ENCODE measurements at regions not wholly inside any gene's neighbourhood (a gene's known extent, or its start where the extent isn't known, plus 50 kb on each side); places are given as distances from the start of the nearest gene placed in this dataset.
"Not testable (repeated sequence)": the region's sequence is repeated elsewhere in the genome, so short reads cannot be mapped to it uniquely, and the experiment has no call there.

- no peaks in the 10 kb centered on the region for H3K9me2 ChIP-seq (replicated peaks; ENCODE audit: low read depth, low read length)
- H3K79me2 ChIP-seq (ENCODE audit: insufficient read depth, low read length) = no peaks in the 10 kb centered on the region
- no peaks in the 10 kb centered on the region for H3K9me3 ChIP-seq (ENCODE audit: insufficient read depth, low read depth, low read length)
- no peak overlapping the region for H3K4me3 ChIP-seq (ENCODE audit: low read length, poor library complexity, severe bottlenecking)
- no peak overlapping the region for H2AFZ ChIP-seq (ENCODE audit: low read length)
- H3F3A ChIP-seq (ENCODE audit: low read depth) = no peaks in the 10 kb centered on the region
- H4K20me1 ChIP-seq (ENCODE audit: insufficient read depth, low read length, poor library complexity, severe bottlenecking) = no peaks in the 10 kb centered on the region
- H3K27me3 ChIP-seq (ENCODE audit: insufficient read depth, low read length, poor library complexity, severe bottlenecking) = no peaks in the 10 kb centered on the region
- H3K36me3 ChIP-seq (ENCODE audit: insufficient read depth, low read length) = no peaks in the 10 kb centered on the region
- H3K4me1 ChIP-seq (ENCODE audit: insufficient read depth, low read length, poor library complexity, severe bottlenecking) = no peaks in the 10 kb centered on the region
- no peak overlapping the region for H3K4me2 ChIP-seq (ENCODE audit: low read depth, low read length, poor library complexity, severe bottlenecking)
- no peak for TF ChIP-seq EZH2phosphoT487 (IDR thresholded peaks at IDR 0.05; ENCODE audit: borderline replicate concordance)
- no peak overlapping the region for H3K9ac ChIP-seq (ENCODE audit: low read depth, low read length, poor library complexity, severe bottlenecking)
Measured at GRCh38 chr4:66741081-66741480, 804.2 kb downstream of the CENPC start.

DNA sequence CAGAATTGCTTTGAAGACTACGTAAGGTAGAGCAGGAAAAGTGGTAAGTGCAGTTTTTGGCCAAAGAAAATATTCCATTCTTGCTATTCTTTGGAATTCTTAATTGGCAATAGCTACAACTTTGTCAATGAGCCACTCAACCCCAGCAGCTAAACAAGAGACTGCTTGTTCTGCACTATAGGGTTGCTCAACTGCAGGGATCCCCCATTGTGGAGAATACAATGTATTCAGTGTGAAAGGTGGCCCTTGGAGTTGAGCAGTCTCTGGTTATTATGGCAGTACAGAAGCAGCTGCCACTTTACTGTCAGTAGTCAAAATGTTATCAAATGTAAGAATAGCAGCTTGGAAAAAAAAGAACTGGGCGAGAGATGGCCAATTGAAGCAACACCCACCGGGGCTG, 808.7 kb downstream of the CENPC start:
- no peaks in the 10 kb centered on the region for H3K9me2 ChIP-seq (replicated peaks; ENCODE audit: low read depth, low read length)
- H3K4me3 ChIP-seq (ENCODE audit: low read length, poor library complexity, severe bottlenecking) = no peak overlapping the region
- H3K9ac ChIP-seq (ENCODE audit: low read depth, low read length, poor library complexity, severe bottlenecking) = no peak overlapping the region
- TF ChIP-seq CTCF (conservative IDR thresholded peaks at IDR 0.05; ENCODE audit: low read length) = no peak
- TF ChIP-seq EZH2phosphoT487 (IDR thresholded peaks at IDR 0.05; ENCODE audit: borderline replicate concordance) = no peak
- H3K4me2 ChIP-seq (ENCODE audit: low read depth, low read length, poor library complexity, severe bottlenecking) = no peak overlapping the region
- H3K36me3 ChIP-seq (ENCODE audit: insufficient read depth, low read length) = no peaks in the 10 kb centered on the region
- H3K27me3 ChIP-seq (ENCODE audit: insufficient read depth, low read length, poor library complexity, severe bottlenecking) = no peaks in the 10 kb centered on the region
- no peaks in the 10 kb centered on the region for H3K9me3 ChIP-seq (ENCODE audit: insufficient read depth, low read depth, low read length)
- no peaks in the 10 kb centered on the region for H3F3A ChIP-seq (ENCODE audit: low read depth)
- H3K4me1 ChIP-seq (ENCODE audit: insufficient read depth, low read length, poor library complexity, severe bottlenecking) = no peaks in the 10 kb centered on the region
- no peaks in the 10 kb centered on the region for H4K20me1 ChIP-seq (ENCODE audit: insufficient read depth, low read length, poor library complexity, severe bottlenecking)
- no peaks in the 10 kb centered on the region for H3K79me2 ChIP-seq (ENCODE audit: insufficient read depth, low read length)
- H2AFZ ChIP-seq (ENCODE audit: low read length) = no peak overlapping the region

DNA sequence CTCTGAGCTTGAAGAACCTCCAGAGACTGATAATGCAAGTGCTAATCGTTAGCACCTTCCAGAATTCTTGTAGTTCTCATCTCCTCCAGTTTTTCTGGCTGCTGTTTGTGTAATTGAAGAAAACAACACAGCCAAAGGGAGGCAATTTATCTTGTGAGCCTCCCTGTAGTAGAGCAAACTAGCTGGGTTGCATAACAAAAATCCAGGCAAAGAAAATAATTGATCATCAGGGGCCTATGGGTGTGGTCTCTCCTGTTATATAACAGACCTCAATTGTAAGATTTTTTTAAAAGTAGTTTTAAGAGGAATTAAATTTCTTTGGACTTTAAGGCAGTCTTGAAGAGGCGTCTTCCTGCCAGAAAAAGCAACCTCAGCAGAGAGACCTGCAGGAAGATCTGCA, 817.0 kb downstream of the CENPC start:
- H4K20me1 ChIP-seq (ENCODE audit: insufficient read depth, low read length, poor library complexity, severe bottlenecking) = no peaks in the 10 kb centered on the region
- no peaks in the 10 kb centered on the region for H3K4me1 ChIP-seq (ENCODE audit: insufficient read depth, low read length, poor library complexity, severe bottlenecking)
- no peak for TF ChIP-seq EZH2phosphoT487 (IDR thresholded peaks at IDR 0.05; ENCODE audit: borderline replicate concordance)
- TF ChIP-seq CTCF (conservative IDR thresholded peaks at IDR 0.05; ENCODE audit: low read length) = no peak
- H2AFZ ChIP-seq (ENCODE audit: low read length) = no peak overlapping the region
- H3K9ac ChIP-seq (ENCODE audit: low read depth, low read length, poor library complexity, severe bottlenecking) = no peak overlapping the region
- H3K9me3 ChIP-seq (ENCODE audit: insufficient read depth, low read depth, low read length) = no peaks in the 10 kb centered on the region
- no peak overlapping the region for H3K4me2 ChIP-seq (ENCODE audit: low read depth, low read length, poor library complexity, severe bottlenecking)
- H3F3A ChIP-seq (ENCODE audit: low read depth) = no peaks in the 10 kb centered on the region
- no peak overlapping the region for H3K4me3 ChIP-seq (ENCODE audit: low read length, poor library complexity, severe bottlenecking)
- no peaks in the 10 kb centered on the region for H3K9me2 ChIP-seq (replicated peaks; ENCODE audit: low read depth, low read length)
- H3K79me2 ChIP-seq (ENCODE audit: insufficient read depth, low read length) = no peaks in the 10 kb centered on the region
- H3K36me3 ChIP-seq (ENCODE audit: insufficient read depth, low read length) = no peaks in the 10 kb centered on the region
- no peaks in the 10 kb centered on the region for H3K27me3 ChIP-seq (ENCODE audit: insufficient read depth, low read length, poor library complexity, severe bottlenecking)

- H3K4me2 ChIP-seq (ENCODE audit: low read depth, low read length, poor library complexity, severe bottlenecking); H4K20me1 ChIP-seq (ENCODE audit: insufficient read depth, low read length, poor library complexity, severe bottlenecking); H3K9me3 ChIP-seq (ENCODE audit: insufficient read depth, low read depth, low read length); H3K27me3 ChIP-seq (ENCODE audit: insufficient read depth, low read length, poor library complexity, severe bottlenecking); H3K9ac ChIP-seq (ENCODE audit: low read depth, low read length, poor library complexity, severe bottlenecking); H3K4me3 ChIP-seq (ENCODE audit: low read length, poor library complexity, severe bottlenecking); H3K4me1 ChIP-seq (ENCODE audit: insufficient read depth, low read length, poor library complexity, severe bottlenecking); H3K79me2 ChIP-seq (ENCODE audit: insufficient read depth, low read length); H3F3A ChIP-seq (ENCODE audit: low read depth); H2AFZ ChIP-seq (ENCODE audit: low read length); H3K9me2 ChIP-seq (replicated peaks; ENCODE audit: low read depth, low read length); H3K36me3 ChIP-seq (ENCODE audit: insufficient read depth, low read length): not testable (repeated sequence)
Measured at GRCh38 chr4:66712301-66712921, 832.9 kb downstream of the CENPC start.
